Memory B cell (primary cell): ENCODE measurements at regions not wholly inside any gene's neighbourhood (a gene's known extent, or its start where the extent isn't known, plus 50 kb on each side); places are given as distances from the start of the nearest gene placed in this dataset.
"Not testable (repeated sequence)": the region's sequence is repeated elsewhere in the genome, so short reads cannot be mapped to it uniquely, and the experiment has no call there.

ENCODE experiments used
- ATAC-seq: fragments of 150-1000 bp; cut with Tn5 transposase; 2 replicates; pipeline ENCODE4 v1.10.0; 2021; ENCODE audit warnings: low read depth, mild to moderate bottlenecking, moderate library complexity
- DNase-seq, 2 donors: peaks; one replicate each; pipeline ENCODE4 v3.0.0; 2022; ENCODE audit warnings: low spot score in 2 of 2
- H3K27ac Mint-ChIP-seq: one replicate; pipeline ENCODE4 v1.8.0; 2022; ENCODE audit warnings: mild to moderate bottlenecking, moderate library complexity, mixed read lengths
- H3K27me3 Mint-ChIP-seq: one replicate; pipeline ENCODE4 v1.8.0; 2022; ENCODE audit warnings: mixed read lengths
- H3K36me3 Mint-ChIP-seq: one replicate; pipeline ENCODE4 v1.8.0; 2022; ENCODE audit warnings: mild to moderate bottlenecking, mixed read lengths
- H3K4me1 Mint-ChIP-seq: one replicate; pipeline ENCODE4 v1.8.0; 2022; ENCODE audit warnings: mixed read lengths
- H3K4me3 Mint-ChIP-seq: one replicate; pipeline ENCODE4 v1.8.0; 2022; ENCODE audit warnings: mild to moderate bottlenecking, moderate library complexity, mixed read lengths
- H3K9me3 Mint-ChIP-seq: one replicate; pipeline ENCODE4 v1.8.0; 2022; ENCODE audit warnings: mixed read lengths

DNA sequence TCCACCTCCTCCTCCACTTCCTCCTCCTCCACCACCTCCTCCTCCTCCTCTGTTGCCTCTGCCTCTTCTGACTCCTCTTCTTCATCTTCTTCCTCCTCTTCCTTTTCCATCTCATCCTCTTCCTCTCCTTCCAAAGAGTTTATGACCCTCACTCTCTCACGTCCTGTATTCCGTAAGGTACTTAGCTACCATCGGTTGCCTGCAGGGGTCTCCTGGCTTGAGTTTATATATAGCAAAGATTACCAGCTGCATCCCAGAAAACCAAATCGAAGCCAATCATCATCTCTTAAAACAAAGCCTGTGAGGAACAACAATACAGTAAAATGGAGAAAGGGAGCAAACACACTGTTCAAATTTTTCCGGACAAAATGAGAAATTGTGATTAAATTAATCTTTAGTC, 317.4 kb downstream of the C3orf38 start:
- peaks cover 3% of the 10 kb centered on the region for H3K4me1 Mint-ChIP-seq
- no peak overlapping the region for H3K27ac Mint-ChIP-seq
- H3K9me3 Mint-ChIP-seq, result peaks cover 6% of the 10 kb centered on the region
- H3K36me3 Mint-ChIP-seq, result peaks cover 1% of the 10 kb centered on the region
- no peak for DNase-seq
- ATAC-seq, result no peak
- H3K4me3 Mint-ChIP-seq, result no peak overlapping the region
- H3K27me3 Mint-ChIP-seq, result no peaks in the 10 kb centered on the region

- H3K27me3 Mint-ChIP-seq, result no peaks in the 10 kb centered on the region
- peaks cover 6% of the 10 kb centered on the region for H3K9me3 Mint-ChIP-seq
- ATAC-seq (no peak), DNase-seq (no peak)
- no peak overlapping the region for H3K4me3 Mint-ChIP-seq
- H3K4me1 Mint-ChIP-seq, result peaks cover 3% of the 10 kb centered on the region
- no peak overlapping the region for H3K27ac Mint-ChIP-seq
- peaks cover 1% of the 10 kb centered on the region for H3K36me3 Mint-ChIP-seq
Observed at GRCh38 chr3:88469216-88469615, 319.5 kb downstream of the C3orf38 start.

GRCh38 chr3:88478460-88478859, 328.7 kb downstream of the C3orf38 start:
- H3K4me1 Mint-ChIP-seq, result no peaks in the 10 kb centered on the region
- H3K27ac Mint-ChIP-seq, result no peak overlapping the region
- no peak overlapping the region for H3K4me3 Mint-ChIP-seq
- no peaks in the 10 kb centered on the region for H3K27me3 Mint-ChIP-seq
- no peaks in the 10 kb centered on the region for H3K36me3 Mint-ChIP-seq
- no peak for ATAC-seq
- no peak for DNase-seq
- H3K9me3 Mint-ChIP-seq, result no peaks in the 10 kb centered on the region

GRCh38 chr3:88480822-88481221, 331.1 kb downstream of the C3orf38 start:
- ATAC-seq (no peak), DNase-seq (no peak)
- no peaks in the 10 kb centered on the region for H3K36me3 Mint-ChIP-seq
- no peaks in the 10 kb centered on the region for H3K9me3 Mint-ChIP-seq
- no peak overlapping the region for H3K27ac Mint-ChIP-seq
- no peak overlapping the region for H3K4me3 Mint-ChIP-seq
- H3K27me3 Mint-ChIP-seq, result no peaks in the 10 kb centered on the region
- H3K4me1 Mint-ChIP-seq, result peaks cover 3% of the 10 kb centered on the region

DNA sequence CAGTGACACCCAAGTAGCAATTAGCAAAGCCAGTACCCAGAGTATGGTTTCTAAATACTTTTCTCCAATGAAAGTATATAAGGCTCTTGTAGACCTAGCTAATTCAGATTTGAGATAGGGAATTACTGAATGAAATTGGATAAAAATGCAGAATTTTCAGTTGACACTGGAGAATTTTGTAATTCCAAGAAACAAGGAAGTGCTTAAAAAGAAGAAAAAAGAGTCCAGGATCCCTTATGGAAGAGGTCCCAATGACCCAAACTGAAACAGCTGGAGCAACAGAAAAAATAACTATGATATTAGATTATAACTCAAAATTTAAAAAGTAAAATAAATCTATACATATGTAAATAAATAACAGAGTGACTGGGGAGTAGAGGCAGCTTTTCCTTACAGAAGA, 335.2 kb downstream of the C3orf38 start:
- Mint-ChIP-seq H3K27me3 (no peaks in the 10 kb centered on the region), H3K4me1 (peaks cover 3% of the 10 kb centered on the region), H3K9me3 (no peaks in the 10 kb centered on the region), H3K4me3 (no peak overlapping the region), H3K27ac (no peak overlapping the region), H3K36me3 (no peaks in the 10 kb centered on the region)
- DNase-seq (no peak), ATAC-seq (no peak)

GRCh38 chr3:88508818-88509217, 359.1 kb downstream of the C3orf38 start:
- H3K27me3 Mint-ChIP-seq, H3K27ac Mint-ChIP-seq, DNase-seq, H3K9me3 Mint-ChIP-seq, H3K36me3 Mint-ChIP-seq, H3K4me3 Mint-ChIP-seq, ATAC-seq, H3K4me1 Mint-ChIP-seq: not testable (repeated sequence)

DNA sequence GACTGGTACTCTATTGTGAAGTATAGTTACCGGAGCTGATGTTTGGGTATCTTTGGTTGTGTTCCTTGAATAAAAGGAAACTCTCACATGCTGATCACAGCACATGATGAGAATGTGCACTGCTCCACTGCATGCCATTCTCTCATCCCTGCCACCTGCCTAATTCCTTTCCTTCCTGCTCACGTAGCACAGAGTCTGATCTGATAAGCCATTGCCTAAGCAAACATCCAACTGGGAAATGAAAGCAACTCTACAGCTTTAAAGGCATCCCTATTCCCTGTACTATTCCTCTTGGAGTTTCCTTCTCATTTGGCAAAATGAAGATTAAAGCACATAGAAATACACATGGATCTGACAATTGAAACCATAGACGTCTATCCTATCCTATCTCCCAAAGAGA, 359.8 kb downstream of the C3orf38 start:
- ATAC-seq (no peak), DNase-seq (no peak)
- Mint-ChIP-seq H3K9me3 (peaks cover 1% of the 10 kb centered on the region), H3K36me3 (peaks cover 2% of the 10 kb centered on the region), H3K4me1 (no peaks in the 10 kb centered on the region), H3K4me3 (no peak overlapping the region), H3K27me3 (no peaks in the 10 kb centered on the region), H3K27ac (no peak overlapping the region)

- Mint-ChIP-seq H3K4me1 (no peaks in the 10 kb centered on the region), H3K36me3 (peaks cover 3% of the 10 kb centered on the region), H3K27ac (no peak overlapping the region), H3K9me3 (peaks cover 11% of the 10 kb centered on the region), H3K4me3 (no peak overlapping the region), H3K27me3 (peaks cover 2% of the 10 kb centered on the region)
- no peak for DNase-seq
- no peak for ATAC-seq
Observed at GRCh38 chr3:88528494-88528893, 378.7 kb downstream of the C3orf38 start.

GRCh38 chr3:88534534-88534933, 384.8 kb downstream of the C3orf38 start:
- Mint-ChIP-seq H3K9me3 (no peaks in the 10 kb centered on the region), H3K4me1 (no peaks in the 10 kb centered on the region), H3K4me3 (no peak overlapping the region), H3K27me3 (no peaks in the 10 kb centered on the region), H3K27ac (no peak overlapping the region), H3K36me3 (no peaks in the 10 kb centered on the region)
- ATAC-seq (no peak), DNase-seq (no peak)

- Mint-ChIP-seq H3K4me3 (no peak overlapping the region), H3K27me3 (no peaks in the 10 kb centered on the region), H3K9me3 (no peaks in the 10 kb centered on the region), H3K4me1 (no peaks in the 10 kb centered on the region), H3K27ac (no peak overlapping the region), H3K36me3 (no peaks in the 10 kb centered on the region)
- ATAC-seq, result no peak
- DNase-seq, result no peak
Observed at GRCh38 chr3:88535563-88535962, 385.8 kb downstream of the C3orf38 start.

- Mint-ChIP-seq H3K27me3 (no peaks in the 10 kb centered on the region), H3K4me3 (no peak overlapping the region), H3K9me3 (peaks cover 7% of the 10 kb centered on the region), H3K4me1 (peaks cover 8% of the 10 kb centered on the region), H3K36me3 (no peaks in the 10 kb centered on the region), H3K27ac (no peak overlapping the region)
- no peak for ATAC-seq
- DNase-seq, result no peak
Observed at GRCh38 chr3:88542916-88543315, 393.2 kb downstream of the C3orf38 start.

DNA sequence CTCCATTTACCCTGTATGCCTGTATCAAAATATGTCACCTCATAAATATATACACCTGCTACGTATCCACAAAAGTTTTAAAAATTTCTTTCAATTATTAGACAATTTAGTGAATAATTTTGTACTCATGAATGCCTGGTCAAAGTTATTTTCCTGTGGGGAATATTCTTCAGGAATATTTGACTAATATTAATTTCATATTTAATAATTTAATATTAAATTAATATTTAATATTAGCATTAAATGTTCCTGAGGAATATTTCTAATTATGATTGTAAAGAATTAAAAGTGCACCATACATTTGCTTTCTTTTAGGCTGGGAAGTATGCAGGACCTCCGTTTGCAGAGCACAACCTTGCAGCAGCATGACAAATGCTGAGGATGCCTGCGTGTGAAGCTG, 422.7 kb downstream of the C3orf38 start:
- Mint-ChIP-seq H3K4me1 (no peaks in the 10 kb centered on the region), H3K27ac (no peak overlapping the region), H3K4me3 (no peak overlapping the region), H3K36me3 (no peaks in the 10 kb centered on the region), H3K27me3 (no peaks in the 10 kb centered on the region), H3K9me3 (peaks cover 6% of the 10 kb centered on the region)
- DNase-seq, result no peak
- no peak for ATAC-seq

DNA sequence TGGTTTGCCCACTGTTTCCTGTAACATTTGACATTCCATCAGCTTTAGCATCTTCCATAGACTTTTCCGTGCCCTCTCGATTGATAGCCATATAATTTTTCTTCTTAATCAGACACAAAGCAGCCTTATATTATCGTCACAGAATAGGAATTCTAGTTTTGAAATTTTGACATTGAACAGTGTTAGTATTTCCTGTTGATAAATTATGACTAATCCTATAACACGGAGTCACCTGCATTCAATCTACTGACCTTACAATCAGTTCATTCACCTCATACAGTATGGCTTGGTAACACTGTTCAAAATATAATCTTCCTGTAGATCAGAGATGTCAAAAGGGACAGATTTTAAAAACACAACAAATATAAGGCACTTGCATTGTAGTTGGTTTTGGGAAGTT, 423.7 kb downstream of the C3orf38 start:
- H3K4me1 Mint-ChIP-seq, result no peaks in the 10 kb centered on the region
- peaks cover 6% of the 10 kb centered on the region for H3K9me3 Mint-ChIP-seq
- no peaks in the 10 kb centered on the region for H3K27me3 Mint-ChIP-seq
- no peak for DNase-seq
- no peak overlapping the region for H3K27ac Mint-ChIP-seq
- no peak overlapping the region for H3K4me3 Mint-ChIP-seq
- ATAC-seq, result no peak
- no peaks in the 10 kb centered on the region for H3K36me3 Mint-ChIP-seq

GRCh38 chr3:88574146-88574545, 424.4 kb downstream of the C3orf38 start:
- Mint-ChIP-seq H3K4me3 (no peak overlapping the region), H3K27ac (no peak overlapping the region), H3K4me1 (no peaks in the 10 kb centered on the region), H3K27me3 (no peaks in the 10 kb centered on the region), H3K36me3 (no peaks in the 10 kb centered on the region), H3K9me3 (peaks cover 5% of the 10 kb centered on the region)
- ATAC-seq, result no peak
- DNase-seq, result no peak

- peaks cover 1% of the 10 kb centered on the region for H3K27me3 Mint-ChIP-seq
- H3K4me1 Mint-ChIP-seq, result no peaks in the 10 kb centered on the region
- ATAC-seq, result no peak
- H3K4me3 Mint-ChIP-seq, result no peak overlapping the region
- DNase-seq, result no peak
- no peak overlapping the region for H3K27ac Mint-ChIP-seq
- no peaks in the 10 kb centered on the region for H3K36me3 Mint-ChIP-seq
- H3K9me3 Mint-ChIP-seq, result no peaks in the 10 kb centered on the region
Observed at GRCh38 chr3:88584451-88584850, 434.7 kb downstream of the C3orf38 start.
